ENCODE measurements at regions not wholly inside any gene's neighbourhood (a gene's known extent, or its start where the extent isn't known, plus 50 kb on each side); places are given as distances from the start of the nearest gene placed in this dataset.

- Histone ChIP-seq H3K27ac (ENCODE audit: poor library complexity, severe bottlenecking) (no peak overlapping the region), H3K9me3 (ENCODE audit: severe bottlenecking) (no peaks in the 10 kb centered on the region), H3K4me1 (ENCODE audit: insufficient read depth, poor library complexity, severe bottlenecking) (no peaks in the 10 kb centered on the region), H3K4me3 (ENCODE audit: severe bottlenecking) (no peak overlapping the region), H3K36me3 (ENCODE audit: low read depth) (no peaks in the 10 kb centered on the region), H3K27me3 (ENCODE audit: insufficient read depth, poor library complexity, severe bottlenecking) (no peaks in the 10 kb centered on the region)
- ATAC-seq (ENCODE audit: low read depth) = no peak
- DNase-seq (ENCODE audit: low spot score) = no peak
- no peak for TF ChIP-seq CTCF (IDR thresholded peaks at IDR 0.05; ENCODE audit: poor library complexity, severe bottlenecking)
These were observed 52.4 kb upstream of the MRPS22 start for GRCh38 chr3:139291276-139292051.

- no peaks in the 10 kb centered on the region for H3K9me3 ChIP-seq (ENCODE audit: severe bottlenecking)
- no peak overlapping the region for H3K4me3 ChIP-seq (ENCODE audit: severe bottlenecking)
- H3K4me1 ChIP-seq (ENCODE audit: insufficient read depth, poor library complexity, severe bottlenecking) = no peaks in the 10 kb centered on the region
- no peak overlapping the region for H3K27ac ChIP-seq (ENCODE audit: poor library complexity, severe bottlenecking)
- DNase-seq (ENCODE audit: low spot score) = no peak
- no peaks in the 10 kb centered on the region for H3K36me3 ChIP-seq (ENCODE audit: low read depth)
- ATAC-seq (ENCODE audit: low read depth) = no peak
- no peak for TF ChIP-seq CTCF (IDR thresholded peaks at IDR 0.05; ENCODE audit: poor library complexity, severe bottlenecking)
- no peaks in the 10 kb centered on the region for H3K27me3 ChIP-seq (ENCODE audit: insufficient read depth, poor library complexity, severe bottlenecking)
These were observed 51.6 kb upstream of the MRPS22 start for GRCh38 chr3:139292192-139292591.

- Histone ChIP-seq H3K4me3 (ENCODE audit: severe bottlenecking) (no peak overlapping the region), H3K27me3 (ENCODE audit: insufficient read depth, poor library complexity, severe bottlenecking) (no peaks in the 10 kb centered on the region), H3K27ac (ENCODE audit: poor library complexity, severe bottlenecking) (no peak overlapping the region), H3K36me3 (ENCODE audit: low read depth) (no peaks in the 10 kb centered on the region), H3K9me3 (ENCODE audit: severe bottlenecking) (no peaks in the 10 kb centered on the region), H3K4me1 (ENCODE audit: insufficient read depth, poor library complexity, severe bottlenecking) (no peaks in the 10 kb centered on the region)
- ATAC-seq (ENCODE audit: low read depth) (no peak), DNase-seq (ENCODE audit: low spot score) (no peak)
- no peak for TF ChIP-seq CTCF (IDR thresholded peaks at IDR 0.05; ENCODE audit: poor library complexity, severe bottlenecking)
These were observed 50.8 kb upstream of the MRPS22 start for GRCh38 chr3:139292711-139293664.

- no peak overlapping the region for H3K4me3 ChIP-seq (ENCODE audit: severe bottlenecking)
- no peaks in the 10 kb centered on the region for H3K9me3 ChIP-seq (ENCODE audit: severe bottlenecking)
- no peaks in the 10 kb centered on the region for H3K27me3 ChIP-seq (ENCODE audit: insufficient read depth, poor library complexity, severe bottlenecking)
- H3K36me3 ChIP-seq (ENCODE audit: low read depth) = no peaks in the 10 kb centered on the region
- H3K27ac ChIP-seq (ENCODE audit: poor library complexity, severe bottlenecking) = no peak overlapping the region
- no peak for ATAC-seq (ENCODE audit: low read depth)
- no peak for TF ChIP-seq CTCF (IDR thresholded peaks at IDR 0.05; ENCODE audit: poor library complexity, severe bottlenecking)
- H3K4me1 ChIP-seq (ENCODE audit: insufficient read depth, poor library complexity, severe bottlenecking) = no peaks in the 10 kb centered on the region
- DNase-seq (ENCODE audit: low spot score) = no peak
These were observed 50.2 kb upstream of the MRPS22 start for GRCh38 chr3:139293665-139294023.
